Endothelial cell of umbilical vein (primary cell): ENCODE measurements at regions not wholly inside any gene's neighbourhood (a gene's known extent, or its start where the extent isn't known, plus 50 kb on each side); places are given as distances from the start of the nearest gene placed in this dataset.

Experiments
- CTCF ChIP-seq, 2 donors: IDR thresholded peaks; 1 replicate in 1 of 2; 2 replicates in 1 of 2; pipeline ENCODE4 v1.5.1; 2011; ENCODE audit warnings: low read length in 2 of 2, mild to moderate bottlenecking in 2 of 2, moderate library complexity in 2 of 2, control low read depth in 1 of 2, inconsistent platforms in 1 of 2, low read depth in 1 of 2; ENCODE audit not compliant: insufficient read depth in 1 of 2; ENCODE audit errors: extremely low read depth in 1 of 2
- EZH2 ChIP-seq: IDR thresholded peaks from 2 replicates; pipeline ENCODE4 v1.6.1; 2012; ENCODE audit warnings: borderline replicate concordance, low read depth, mild to moderate bottlenecking, moderate library complexity, low read length, inconsistent platforms; ENCODE audit not compliant: severe bottlenecking
- MAX ChIP-seq: IDR thresholded peaks from 2 replicates; pipeline ENCODE4 v1.6.1; 2011; ENCODE audit not compliant: insufficient read depth, insufficient read length
- POLR2A ChIP-seq: IDR thresholded peaks from 2 replicates; pipeline ENCODE4 v1.6.1; 2012; ENCODE audit warnings: low read depth, mild to moderate bottlenecking, control low read depth, low read length
- POLR2AphosphoS5 ChIP-seq: IDR thresholded peaks from 2 replicates; pipeline ENCODE4 v1.6.1; 2012; ENCODE audit warnings: low read depth, mild to moderate bottlenecking, control low read depth, low read length, moderate library complexity; ENCODE audit not compliant: insufficient read depth

DNA sequence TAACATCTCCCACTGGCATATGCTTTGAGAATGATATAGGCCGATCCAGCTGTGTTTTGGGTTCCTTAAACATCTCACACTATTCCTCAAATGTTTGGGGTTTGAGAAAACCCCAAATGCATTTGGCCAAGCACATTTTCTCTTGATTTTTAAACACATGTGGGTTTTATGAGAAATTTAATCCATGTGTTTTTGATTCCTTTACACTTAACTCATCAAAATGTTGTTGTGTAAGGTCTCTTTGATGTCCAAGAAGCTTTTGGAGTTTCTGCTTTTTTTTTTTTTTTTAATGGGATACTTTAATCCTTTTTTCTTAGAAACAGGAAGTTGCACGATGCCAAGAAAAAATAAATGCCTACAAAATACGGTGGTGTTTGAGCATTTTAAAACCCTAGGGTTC is 339.8 kb upstream of the TCF4 start:
- no peak for TF ChIP-seq CTCF (IDR thresholded peaks at IDR 0.05; ENCODE audit: extremely low read depth in 1 of 2, insufficient read depth in 1 of 2, low read depth in 1 of 2, low read length in 2 of 2)
- TF ChIP-seq POLR2A = no peak
- no peak for TF ChIP-seq EZH2
- no peak for TF ChIP-seq POLR2AphosphoS5
- TF ChIP-seq MAX = no peak
